ENCODE measurements at regions not wholly inside any gene's neighbourhood (a gene's known extent, or its start where the extent isn't known, plus 50 kb on each side); places are given as distances from the start of the nearest gene placed in this dataset.
"Not testable (repeated sequence)": the region's sequence is repeated elsewhere in the genome, so short reads cannot be mapped to it uniquely, and the experiment has no call there.

GRCh38 chr11:134656861-134657540, 245.0 kb upstream of the B3GAT1 start:
- POLR2A ChIA-PET: no interaction called here
- Histone ChIP-seq H3K36me3 (ENCODE audit: control insufficient read depth in 2 of 2, insufficient read depth in 1 of 2, low read length in 2 of 2) (no peaks in the 10 kb centered on the region), H3K4me1 (ENCODE audit: control insufficient read depth, insufficient read depth, low read length) (no peaks in the 10 kb centered on the region), H3K4me3 (ENCODE audit: low read depth, low read length) (no peak overlapping the region), H3K9me3 (ENCODE audit: control insufficient read depth, insufficient read depth, low read depth, low read length) (no peaks in the 10 kb centered on the region), H3K27ac (ENCODE audit: extremely low read depth, low read depth, low read length) (no peak overlapping the region)
- CTCF ChIA-PET: no interaction called here
- no peak for TF ChIP-seq ZNF558 (tag by site-specific recombination; IDR thresholded peaks at IDR 0.05)
- no peak for TF ChIP-seq GLI4 (tag by site-specific recombination; IDR thresholded peaks at IDR 0.05)
- no peak for TF ChIP-seq ZNF629 (tag by site-specific recombination; IDR thresholded peaks at IDR 0.05)

- H3K27ac ChIP-seq (ENCODE audit: extremely low read depth, low read depth, low read length); H3K36me3 ChIP-seq (ENCODE audit: control insufficient read depth in 2 of 2, insufficient read depth in 1 of 2, low read length in 2 of 2); H3K4me1 ChIP-seq (ENCODE audit: control insufficient read depth, insufficient read depth, low read length); H3K4me3 ChIP-seq (ENCODE audit: low read depth, low read length); POLR2A ChIA-PET; CTCF ChIA-PET; H3K9me3 ChIP-seq (ENCODE audit: control insufficient read depth, insufficient read depth, low read depth, low read length): not testable (repeated sequence)
- 0 out of 2 replicates have a peak, but pooled peaks have one; percentile 26 for TF ChIP-seq ZFHX2 (tag by site-specific recombination; conservative IDR thresholded peaks at IDR 0.05)
These were observed 244.2 kb upstream of the B3GAT1 start for GRCh38 chr11:134656086-134656840.

DNA sequence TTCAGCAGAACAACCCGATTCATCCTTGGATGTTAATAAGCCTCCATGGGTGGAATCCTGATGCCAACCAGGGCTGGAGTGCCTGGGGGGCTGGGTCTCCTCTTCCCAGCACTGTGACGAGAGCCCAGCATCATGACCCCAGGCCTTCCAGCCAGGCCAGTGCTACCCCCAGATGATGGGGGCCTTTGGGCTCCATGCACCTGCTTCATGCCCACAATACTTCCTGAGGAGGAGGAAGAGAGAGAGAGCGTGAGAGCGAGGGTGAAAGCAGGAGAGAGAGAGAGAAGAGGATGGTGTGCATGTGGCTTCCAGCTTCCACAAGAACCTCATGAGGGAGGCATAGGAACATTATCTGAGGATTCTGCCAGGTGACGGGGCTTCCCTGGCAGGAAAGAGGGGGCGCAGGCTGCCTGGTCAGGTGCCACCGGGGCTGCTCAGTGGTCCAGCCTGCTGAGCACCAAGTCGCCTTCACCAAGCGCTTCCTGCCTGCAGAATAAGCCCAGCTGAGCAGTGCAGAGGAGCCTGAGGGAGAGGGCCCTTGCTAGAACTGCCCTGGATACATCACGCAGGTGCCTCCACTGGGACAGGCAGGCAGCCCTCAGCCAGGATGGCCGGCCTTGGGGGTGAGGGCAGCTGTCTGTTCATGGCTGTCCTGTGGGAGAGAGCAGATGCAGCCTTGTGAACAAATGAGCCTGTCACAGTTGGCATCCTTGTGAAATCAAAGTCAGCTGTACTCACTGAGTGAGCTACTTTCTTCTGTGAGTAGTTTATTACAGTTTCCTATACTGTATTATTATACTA, 243.3 kb upstream of the B3GAT1 start:
- POLR2A ChIA-PET: no interaction called here
- CTCF ChIA-PET: no interaction called here
- no peak overlapping the region for H3K4me3 ChIP-seq (ENCODE audit: low read depth, low read length)
- H3K36me3 ChIP-seq (ENCODE audit: control insufficient read depth in 2 of 2, insufficient read depth in 1 of 2, low read length in 2 of 2): no peaks in the 10 kb centered on the region
- no peak for TF ChIP-seq ZNF391 (tag by site-specific recombination; IDR thresholded peaks at IDR 0.05; ENCODE audit: borderline replicate concordance, low read depth)
- TF ChIP-seq YY1 (tag by site-specific recombination; IDR thresholded peaks at IDR 0.05): no peak
- no peak for TF ChIP-seq ELK4 (IDR thresholded peaks at IDR 0.05; ENCODE audit: borderline replicate concordance, low read depth, low read length)
- TF ChIP-seq ZNF416 (tag by site-specific recombination; IDR thresholded peaks at IDR 0.05): no peak
- TF ChIP-seq ZNF404 (tag by site-specific recombination; IDR thresholded peaks at IDR 0.05): no peak
- TF ChIP-seq ZNF23 (tag by site-specific recombination; IDR thresholded peaks at IDR 0.05; ENCODE audit: borderline replicate concordance): no peak
- TF ChIP-seq HOXC10 (CRISPR knock-in tag; IDR thresholded peaks at IDR 0.05): no peak
- H3K27ac ChIP-seq (ENCODE audit: extremely low read depth, low read depth, low read length): no peak overlapping the region
- H3K9me3 ChIP-seq (ENCODE audit: control insufficient read depth, insufficient read depth, low read depth, low read length): no peaks in the 10 kb centered on the region
- no peaks in the 10 kb centered on the region for H3K4me1 ChIP-seq (ENCODE audit: control insufficient read depth, insufficient read depth, low read length)

DNA sequence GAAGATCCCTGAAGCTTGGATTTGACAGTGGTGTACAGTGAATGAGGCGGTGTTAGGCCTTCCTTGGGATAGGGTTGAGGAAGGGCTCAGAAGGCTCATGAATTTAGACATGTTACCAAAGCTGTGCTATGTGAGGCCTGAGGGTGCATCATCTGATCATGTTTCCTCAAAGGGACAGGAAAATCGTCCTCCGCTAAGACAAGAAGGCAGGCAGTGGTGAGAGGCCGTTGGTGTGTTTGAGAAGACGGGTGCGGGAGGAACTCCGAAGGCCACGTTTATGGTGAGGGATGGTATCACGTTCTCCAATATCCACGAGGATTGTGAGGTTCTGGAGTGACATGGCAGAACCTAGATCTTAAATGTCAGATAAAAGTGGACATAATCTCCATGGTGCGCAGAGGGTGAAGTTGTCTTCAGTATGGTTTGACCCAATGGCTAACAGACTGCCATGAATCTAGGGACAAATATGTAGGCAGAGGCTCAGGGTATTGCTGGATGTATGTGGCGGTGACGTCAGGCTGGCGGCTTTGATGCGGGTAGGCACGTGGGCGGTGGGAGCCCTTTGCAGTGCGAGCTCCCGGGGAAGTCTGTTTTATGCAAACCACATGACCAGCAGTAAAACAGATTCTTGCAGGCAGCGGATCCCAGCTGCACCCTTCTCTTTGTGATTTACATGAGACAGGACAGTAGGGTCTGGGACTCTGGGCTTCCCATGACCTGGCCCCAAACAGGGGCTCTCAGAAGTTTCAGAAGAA, 242.3 kb upstream of the B3GAT1 start:
- no peak overlapping the region for H3K27ac ChIP-seq (ENCODE audit: extremely low read depth, low read depth, low read length)
- ChIA-PET CTCF (no interaction called here), POLR2A (no interaction called here)
- no peaks in the 10 kb centered on the region for H3K9me3 ChIP-seq (ENCODE audit: control insufficient read depth, insufficient read depth, low read depth, low read length)
- no peaks in the 10 kb centered on the region for H3K36me3 ChIP-seq (ENCODE audit: control insufficient read depth in 2 of 2, insufficient read depth in 1 of 2, low read length in 2 of 2)
- no peak for TF ChIP-seq ZNF585B (tag by site-specific recombination; IDR thresholded peaks at IDR 0.05)
- TF ChIP-seq, protein P1, sequence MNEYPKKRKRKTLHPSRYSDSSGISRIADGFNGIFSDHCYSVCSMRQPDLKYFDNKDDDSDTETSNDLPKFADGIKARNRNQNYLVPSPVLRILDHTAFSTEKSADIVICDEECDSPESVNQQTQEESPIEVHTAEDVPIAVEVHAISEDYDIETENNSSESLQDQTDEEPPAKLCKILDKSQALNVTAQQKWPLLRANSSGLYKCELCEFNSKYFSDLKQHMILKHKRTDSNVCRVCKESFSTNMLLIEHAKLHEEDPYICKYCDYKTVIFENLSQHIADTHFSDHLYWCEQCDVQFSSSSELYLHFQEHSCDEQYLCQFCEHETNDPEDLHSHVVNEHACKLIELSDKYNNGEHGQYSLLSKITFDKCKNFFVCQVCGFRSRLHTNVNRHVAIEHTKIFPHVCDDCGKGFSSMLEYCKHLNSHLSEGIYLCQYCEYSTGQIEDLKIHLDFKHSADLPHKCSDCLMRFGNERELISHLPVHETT (tag by site-specific recombination; IDR thresholded peaks at IDR 0.05): no peak
- TF ChIP-seq ZNF610 (tag by site-specific recombination; IDR thresholded peaks at IDR 0.05; ENCODE audit: borderline replicate concordance): no peak
- 0 out of 2 replicates have a peak, but pooled peaks have one; percentile 11 for TF ChIP-seq EGR2 (tag by site-specific recombination; IDR thresholded peaks at IDR 0.05; ENCODE audit: low read depth)
- peak; percentile 50; the same call in 1 of the 2 replicates for TF ChIP-seq ZFHX2 (tag by site-specific recombination; conservative IDR thresholded peaks at IDR 0.05)
- no peak overlapping the region for H3K4me3 ChIP-seq (ENCODE audit: low read depth, low read length)
- no peaks in the 10 kb centered on the region for H3K4me1 ChIP-seq (ENCODE audit: control insufficient read depth, insufficient read depth, low read length)

All from HEK293 (cell line).